Tibial artery (tissue), 4 donors: ENCODE measurements at regions not wholly inside any gene's neighbourhood (a gene's known extent, or its start where the extent isn't known, plus 50 kb on each side); places are given as distances from the start of the nearest gene placed in this dataset.

Experiments used
- DNase-seq, 2 donors: peaks; one replicate each; pipeline ENCODE4 v3.0.0-alpha.2; 2019
- H3K27ac ChIP-seq, 2 donors: fragments of 200-600 bp; sonication (generic) in 1 of 2; 1 replicate in 1 of 2; 2 replicates in 1 of 2; pipeline ENCODE4 v1.5.1; 2018 to 2019; ENCODE audit warnings: mild to moderate bottlenecking in 1 of 2
- H3K27me3 ChIP-seq, 2 donors: fragments of 200-600 bp; sonication (generic) in 1 of 2; one replicate each; pipeline versions ENCODE4 v1.5.1 to v1.6.0; 2016 to 2019
- H3K36me3 ChIP-seq, 3 donors: fragments of 200-600 bp; sonication (generic) in 2 of 3; one replicate each; pipeline ENCODE4 v1.5.1; 2016 to 2019; ENCODE audit warnings: mild to moderate bottlenecking in 2 of 3
- H3K4me1 ChIP-seq, 4 donors: fragments of 200-600 bp; sonication (generic) in 2 of 4; 1 replicate in 3 of 4; 2 replicates in 1 of 4; pipeline ENCODE4 v1.5.1; 2016 to 2019
- H3K4me3 ChIP-seq, 2 donors: fragments of 200-600 bp; sonication (generic) in 1 of 2; 1 replicate in 1 of 2; 2 replicates in 1 of 2; pipeline ENCODE4 v1.5.1; 2018 to 2019; ENCODE audit warnings: mild to moderate bottlenecking in 2 of 2
- H3K9me3 ChIP-seq, 3 donors: fragments of 200-600 bp; sonication (generic) in 1 of 3; one replicate each; pipeline ENCODE4 v1.5.1; 2016 to 2019
- intact Hi-C: fragments of 100-400 bp; cut with DNase I; formaldehyde crosslinking; loops from one replicate; pipeline ENCODE4 v1.15.0; 2023; ENCODE audit warnings: low total_unique reads
- TF ChIP-seq, protein P1 (sequence below), 2 experiments: fragments of 200-600 bp in 1 of 2; fragments of 450-650 bp in 1 of 2; IDR thresholded peaks; one replicate each; pipeline ENCODE4 v1.5.1; 2017 to 2019; ENCODE audit warnings: antibody characterized with exemption in 2 of 2, mild to moderate bottlenecking in 1 of 2, moderate library complexity in 1 of 2

- intact Hi-C loops = no loop called here
- no peak for DNase-seq
Observed at GRCh38 chr5:100479079-100479688, 56.0 kb upstream of the FAM174A start.

GRCh38 chr5:100472091-100472490 lies 63.1 kb upstream of the FAM174A start:
- no peak overlapping the region for H3K27ac ChIP-seq
- intact Hi-C loops = no loop called here
- TF ChIP-seq, protein P1, sequence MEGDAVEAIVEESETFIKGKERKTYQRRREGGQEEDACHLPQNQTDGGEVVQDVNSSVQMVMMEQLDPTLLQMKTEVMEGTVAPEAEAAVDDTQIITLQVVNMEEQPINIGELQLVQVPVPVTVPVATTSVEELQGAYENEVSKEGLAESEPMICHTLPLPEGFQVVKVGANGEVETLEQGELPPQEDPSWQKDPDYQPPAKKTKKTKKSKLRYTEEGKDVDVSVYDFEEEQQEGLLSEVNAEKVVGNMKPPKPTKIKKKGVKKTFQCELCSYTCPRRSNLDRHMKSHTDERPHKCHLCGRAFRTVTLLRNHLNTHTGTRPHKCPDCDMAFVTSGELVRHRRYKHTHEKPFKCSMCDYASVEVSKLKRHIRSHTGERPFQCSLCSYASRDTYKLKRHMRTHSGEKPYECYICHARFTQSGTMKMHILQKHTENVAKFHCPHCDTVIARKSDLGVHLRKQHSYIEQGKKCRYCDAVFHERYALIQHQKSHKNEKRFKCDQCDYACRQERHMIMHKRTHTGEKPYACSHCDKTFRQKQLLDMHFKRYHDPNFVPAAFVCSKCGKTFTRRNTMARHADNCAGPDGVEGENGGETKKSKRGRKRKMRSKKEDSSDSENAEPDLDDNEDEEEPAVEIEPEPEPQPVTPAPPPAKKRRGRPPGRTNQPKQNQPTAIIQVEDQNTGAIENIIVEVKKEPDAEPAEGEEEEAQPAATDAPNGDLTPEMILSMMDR (IDR thresholded peaks at IDR 0.05) = no peak
- H3K27me3 ChIP-seq = no peaks in the 10 kb centered on the region
- no peaks in the 10 kb centered on the region for H3K9me3 ChIP-seq
- H3K36me3 ChIP-seq = no peaks in the 10 kb centered on the region
- no peak for DNase-seq
- H3K4me1 ChIP-seq = no peaks in the 10 kb centered on the region
- no peak overlapping the region for H3K4me3 ChIP-seq

More at GRCh38 chr5:100479079-100479688, 56.0 kb upstream of the FAM174A start:
- no peak overlapping the region for H3K4me3 ChIP-seq
- no peak overlapping the region for H3K27ac ChIP-seq
- no peaks in the 10 kb centered on the region for H3K9me3 ChIP-seq
- TF ChIP-seq, protein P1 (IDR thresholded peaks at IDR 0.05) = no peak
- no peaks in the 10 kb centered on the region for H3K27me3 ChIP-seq
- H3K4me1 ChIP-seq = no peaks in the 10 kb centered on the region
- H3K36me3 ChIP-seq = no peaks in the 10 kb centered on the region

- intact Hi-C loops = no loop called here
- no peaks in the 10 kb centered on the region for H3K9me3 ChIP-seq
- H3K27me3 ChIP-seq = no peaks in the 10 kb centered on the region
- DNase-seq = no peak
- no peak overlapping the region for H3K27ac ChIP-seq
- no peaks in the 10 kb centered on the region for H3K4me1 ChIP-seq
- no peak overlapping the region for H3K4me3 ChIP-seq
- TF ChIP-seq, protein P1 (IDR thresholded peaks at IDR 0.05) = no peak
- H3K36me3 ChIP-seq = no peaks in the 10 kb centered on the region
Observed at GRCh38 chr5:100469767-100470166, 65.4 kb upstream of the FAM174A start.

DNA sequence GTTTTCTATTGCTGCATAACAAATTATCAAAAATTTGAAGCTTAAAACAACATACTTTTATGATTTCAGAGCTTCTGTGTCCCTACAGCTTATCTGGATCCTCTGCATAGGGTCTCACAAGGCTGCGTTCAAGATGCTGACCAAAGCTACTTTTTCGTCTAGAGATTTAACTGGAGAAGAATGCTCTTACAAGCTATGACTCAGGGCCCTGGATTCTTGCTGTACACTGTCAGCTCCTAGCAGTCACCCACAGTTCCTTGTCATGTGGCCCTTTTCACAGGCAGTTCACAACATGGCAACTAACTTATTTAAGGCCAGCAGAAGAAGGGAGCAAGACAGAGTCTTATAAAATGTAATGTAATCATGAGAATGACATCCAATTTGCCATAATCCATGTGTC lies 70.8 kb upstream of the FAM174A start:
- H3K4me1 ChIP-seq = no peaks in the 10 kb centered on the region
- H3K9me3 ChIP-seq = peaks cover 0 to 2% (median 0%) of the 10 kb centered on the region in 3 donors
- no peak overlapping the region for H3K27ac ChIP-seq
- no peaks in the 10 kb centered on the region for H3K27me3 ChIP-seq
- H3K4me3 ChIP-seq = no peak overlapping the region
- intact Hi-C loops = no loop called here
- no peaks in the 10 kb centered on the region for H3K36me3 ChIP-seq
- no peak for DNase-seq
- TF ChIP-seq, protein P1 (IDR thresholded peaks at IDR 0.05) = no peak

DNA sequence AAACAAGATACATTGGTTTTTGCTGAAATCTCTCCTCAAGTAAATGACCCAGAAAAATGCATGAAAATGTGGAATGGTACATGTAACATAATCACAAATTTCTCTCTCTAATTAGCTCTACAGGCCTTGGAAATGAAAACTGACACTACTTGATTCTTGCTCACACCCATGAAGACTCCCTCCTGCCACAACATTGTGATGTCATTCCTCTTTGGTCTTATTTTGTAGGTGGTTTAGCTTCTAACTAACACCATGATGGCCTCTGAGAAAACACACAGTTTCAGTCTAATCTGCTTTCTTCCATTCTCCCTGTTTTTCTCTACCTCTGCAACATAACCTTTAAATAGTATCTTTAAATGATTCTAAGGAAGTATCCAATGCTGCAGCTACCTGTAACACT lies 78.6 kb upstream of the FAM174A start:
- no peak overlapping the region for H3K27ac ChIP-seq
- no peak for DNase-seq
- intact Hi-C loops = no loop called here
- H3K36me3 ChIP-seq = no peaks in the 10 kb centered on the region
- H3K4me1 ChIP-seq = no peaks in the 10 kb centered on the region
- no peak overlapping the region for H3K4me3 ChIP-seq
- H3K27me3 ChIP-seq = no peaks in the 10 kb centered on the region
- TF ChIP-seq, protein P1 (IDR thresholded peaks at IDR 0.05) = no peak
- no peaks in the 10 kb centered on the region for H3K9me3 ChIP-seq

DNA sequence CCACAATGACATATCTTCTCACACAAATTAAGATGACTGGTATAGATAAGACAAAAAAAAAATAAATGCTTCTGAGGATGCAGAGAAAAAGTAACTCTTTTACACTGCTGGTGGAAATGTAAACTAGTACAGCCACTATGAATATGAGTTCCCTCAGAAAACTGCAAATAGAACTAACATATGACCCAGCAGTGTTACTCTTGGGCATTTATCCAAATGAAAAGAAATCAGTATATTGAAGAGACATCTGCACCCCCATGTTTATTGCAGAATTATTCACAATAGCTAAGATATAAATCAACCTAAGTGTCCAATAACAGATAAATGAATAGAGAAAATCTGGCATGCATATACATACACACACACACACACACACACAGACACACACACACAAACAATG lies 83.0 kb upstream of the FAM174A start:
- intact Hi-C loops = no loop called here
- no peaks in the 10 kb centered on the region for H3K27me3 ChIP-seq
- TF ChIP-seq, protein P1 (IDR thresholded peaks at IDR 0.05) = no peak
- no peak overlapping the region for H3K27ac ChIP-seq
- H3K36me3 ChIP-seq = no peaks in the 10 kb centered on the region
- no peaks in the 10 kb centered on the region for H3K4me1 ChIP-seq
- no peak for DNase-seq
- H3K9me3 ChIP-seq = no peaks in the 10 kb centered on the region
- no peak overlapping the region for H3K4me3 ChIP-seq
